ENCODE measurements at regions not wholly inside any gene's neighbourhood (a gene's known extent, or its start where the extent isn't known, plus 50 kb on each side); places are given as distances from the start of the nearest gene placed in this dataset.

GRCh38 chr9:26399556-26399955 lies 493.0 kb downstream of the CAAP1 start:
- TF ChIP-seq, protein P1, sequence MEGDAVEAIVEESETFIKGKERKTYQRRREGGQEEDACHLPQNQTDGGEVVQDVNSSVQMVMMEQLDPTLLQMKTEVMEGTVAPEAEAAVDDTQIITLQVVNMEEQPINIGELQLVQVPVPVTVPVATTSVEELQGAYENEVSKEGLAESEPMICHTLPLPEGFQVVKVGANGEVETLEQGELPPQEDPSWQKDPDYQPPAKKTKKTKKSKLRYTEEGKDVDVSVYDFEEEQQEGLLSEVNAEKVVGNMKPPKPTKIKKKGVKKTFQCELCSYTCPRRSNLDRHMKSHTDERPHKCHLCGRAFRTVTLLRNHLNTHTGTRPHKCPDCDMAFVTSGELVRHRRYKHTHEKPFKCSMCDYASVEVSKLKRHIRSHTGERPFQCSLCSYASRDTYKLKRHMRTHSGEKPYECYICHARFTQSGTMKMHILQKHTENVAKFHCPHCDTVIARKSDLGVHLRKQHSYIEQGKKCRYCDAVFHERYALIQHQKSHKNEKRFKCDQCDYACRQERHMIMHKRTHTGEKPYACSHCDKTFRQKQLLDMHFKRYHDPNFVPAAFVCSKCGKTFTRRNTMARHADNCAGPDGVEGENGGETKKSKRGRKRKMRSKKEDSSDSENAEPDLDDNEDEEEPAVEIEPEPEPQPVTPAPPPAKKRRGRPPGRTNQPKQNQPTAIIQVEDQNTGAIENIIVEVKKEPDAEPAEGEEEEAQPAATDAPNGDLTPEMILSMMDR (IDR thresholded peaks at IDR 0.05) = no peak
- no peak for TF ChIP-seq POLR2A (IDR thresholded peaks at IDR 0.05)

Data from testis (tissue), 2 donors.